A549 (cell line): ENCODE measurements at regions not wholly inside any gene's neighbourhood (a gene's known extent, or its start where the extent isn't known, plus 50 kb on each side); places are given as distances from the start of the nearest gene placed in this dataset.

ENCODE experiments used
- ATAC-seq, 2 experiments: fragments of 200-7000 bp in 1 of 2; fragments of >200 bp in 1 of 2; cut with Nextera tagmentation in 1 of 2; cut with Tn5 transposase in 1 of 2; 3 replicates each; pipeline versions ENCODE4 v1.8.0 to v1.9.1; 2018 to 2020; ENCODE audit warnings: mild to moderate bottlenecking in 1 of 2, moderate library complexity in 1 of 2
- CTCF ChIA-PET: fragments of 300-600 bp; sonication (Branson Sonifier 250); formaldehyde crosslinking; extraction: SDS; loops from one replicate; lab custom pipeline; 2021; ENCODE audit warnings: antibody characterized with exemption, inconsistent platforms; lab: Yijun Ruan, JAX
- POLR2A ChIA-PET: fragments of 350-600 bp; formaldehyde crosslinking; extraction: SDS; loops from one replicate; lab custom pipeline; 2021; ENCODE audit warnings: antibody characterized with exemption, inconsistent platforms; lab: Yijun Ruan, JAX
- DNase-seq, 2 experiments: peaks; one replicate each; pipeline versions ENCODE4 v3.0.0 to v3.0.0-alpha.2; 2011 to 2016; ENCODE audit warnings: low read depth in 1 of 2, low spot score in 1 of 2
- FAIRE-seq: peaks from 2 replicates; lab custom pipeline; 2011; peaks lifted over from hg19 to GRCh38; lab: Jason Lieb, UNC
- H3K27ac ChIP-seq, 2 experiments: fragments of >200 bp; sonication (Bioruptor Twin); formaldehyde crosslinking; 3 replicates each; pipeline ENCODE4 v1.5.1; 2016 to 2017
- H3K4me1 ChIP-seq: fragments of >200 bp; sonication (Bioruptor Twin); formaldehyde crosslinking; 3 replicates; pipeline ENCODE4 v1.6.1; 2016
- H3K4me2 ChIP-seq: fragments of >200 bp; sonication (Bioruptor Twin); formaldehyde crosslinking; 3 replicates; pipeline ENCODE4 v1.6.1; 2016
- H3K4me3 ChIP-seq: fragments of >200 bp; sonication (Bioruptor Twin); formaldehyde crosslinking; 3 replicates; pipeline ENCODE4 v1.5.1; 2016
- H3K9me3 ChIP-seq: fragments of >200 bp; sonication (Bioruptor Twin); formaldehyde crosslinking; 3 replicates; pipeline ENCODE4 v1.6.1; 2016
- BCL3 ChIP-seq: fragments of >200 bp; sonication (Bioruptor Twin); formaldehyde crosslinking; IDR thresholded peaks from 3 replicates; pipeline ENCODE4 v1.6.1; 2016
- CEBPB ChIP-seq, 2 experiments: fragments of >200 bp in 1 of 2; sonication (Bioruptor Twin) in 1 of 2; formaldehyde crosslinking in 1 of 2; IDR thresholded peaks; 2 replicates each; pipeline ENCODE4 v1.6.1; 2012 to 2016
- CTCF ChIP-seq: fragments of >200 bp; sonication (Bioruptor Twin); formaldehyde crosslinking; IDR thresholded peaks from 3 replicates; pipeline ENCODE4 v1.5.1; 2016
- E2F6 ChIP-seq: IDR thresholded peaks from 2 replicates; pipeline ENCODE4 v1.6.1; 2012; ENCODE audit warnings: low read depth, borderline replicate concordance
- EHF ChIP-seq: fragments of 250-450 bp; sonication (Bioruptor Pico); IDR thresholded peaks from 2 replicates; pipeline ENCODE4 v1.5.0; 2020; ENCODE audit warnings: mild to moderate bottlenecking
- ELK1 ChIP-seq: fragments of 150-350 bp; IDR thresholded peaks from 2 replicates; pipeline ENCODE4 v1.6.1; 2014; ENCODE audit warnings: low read depth, mild to moderate bottlenecking, low read length
- EP300 ChIP-seq, 2 experiments: fragments of >200 bp; sonication (Bioruptor Twin); formaldehyde crosslinking; IDR thresholded peaks; 2 replicates in 1 of 2; 3 replicates in 1 of 2; pipeline ENCODE4 v1.6.1; 2016 to 2017
- ESRRA ChIP-seq: fragments of 150-350 bp; IDR thresholded peaks from 2 replicates; pipeline ENCODE4 v1.6.1; 2014; ENCODE audit warnings: mild to moderate bottlenecking, low read length, borderline replicate concordance
- FOSB ChIP-seq: fragments of 250-450 bp; sonication (Bioruptor Pico); IDR thresholded peaks from 2 replicates; pipeline ENCODE4 v1.5.0; 2020; ENCODE audit warnings: mild to moderate bottlenecking, moderate library complexity
- HES2 ChIP-seq: fragments of >200 bp; sonication (Bioruptor Twin); formaldehyde crosslinking; IDR thresholded peaks from 2 replicates; pipeline ENCODE4 v1.6.1; 2016
- HMGXB4 ChIP-seq: fragments of 250-450 bp; sonication (Bioruptor Pico); IDR thresholded peaks from 2 replicates; pipeline ENCODE4 v1.5.0; 2021; ENCODE audit warnings: mild to moderate bottlenecking, moderate library complexity, borderline replicate concordance
- KDM1A ChIP-seq: fragments of 200-600 bp; sonication (generic); IDR thresholded peaks from 2 replicates; pipeline ENCODE4 v1.6.1; 2016; ENCODE audit warnings: low read depth, mild to moderate bottlenecking
- MAX ChIP-seq: IDR thresholded peaks from 2 replicates; pipeline ENCODE4 v1.6.1; 2012
- MYC ChIP-seq: IDR thresholded peaks from 2 replicates; pipeline ENCODE4 v1.6.1; 2012; ENCODE audit warnings: mild to moderate bottlenecking, inconsistent platforms, low read length, improper control_type of control experiment, borderline replicate concordance
- NR3C1 ChIP-seq: fragments of >200 bp; sonication (Bioruptor Twin); formaldehyde crosslinking; IDR thresholded peaks from 3 replicates; pipeline ENCODE4 v1.6.1; 2017
- RCOR1 ChIP-seq: fragments of 150-350 bp; IDR thresholded peaks from 2 replicates; pipeline ENCODE4 v1.6.1; 2014; ENCODE audit warnings: antibody characterized with exemption, low read length, low read depth
- USF2 ChIP-seq: fragments of 450-650 bp; IDR thresholded peaks from 2 replicates; pipeline ENCODE4 v1.6.1; 2014; ENCODE audit warnings: antibody characterized with exemption
- ZC3H11A ChIP-seq: fragments of 450-650 bp; IDR thresholded peaks from 2 replicates; pipeline ENCODE4 v1.6.1; 2014; ENCODE audit warnings: antibody characterized with exemption, mild to moderate bottlenecking
- ZFP36 ChIP-seq: fragments of 450-650 bp; IDR thresholded peaks from 2 replicates; pipeline ENCODE4 v1.6.1; 2014; ENCODE audit warnings: borderline replicate concordance; ENCODE audit not compliant: partially characterized antibody
- WGBS: methylation state at CpG from one replicate; pipeline ENCODE4 v1.1.6; 2017; ENCODE audit errors: missing lambda C conversion rate; 5-methylcytosine and 5-hydroxymethylcytosine counted together

- Histone ChIP-seq H3K4me1 (no peaks in the 10 kb centered on the region), H3K9me3 (no peaks in the 10 kb centered on the region), H3K4me2 (no peak overlapping the region), H3K4me3 (no peak overlapping the region), H3K27ac (no peak overlapping the region)
- no peak for TF ChIP-seq E2F6
- no peak for TF ChIP-seq MYC
- TF ChIP-seq FOSB (CRISPR knock-in tag), result no peak
- TF ChIP-seq HMGXB4, result no peak
- no peak for TF ChIP-seq ELK1
- TF ChIP-seq EP300 (IDR thresholded peaks at IDR 0.05), result no peak
- TF ChIP-seq BCL3, result no peak
- no peak for TF ChIP-seq CTCF
- TF ChIP-seq RCOR1, result no peak
- no peak for TF ChIP-seq NR3C1
- no peak for TF ChIP-seq CEBPB (IDR thresholded peaks at IDR 0.05)
- no peak for TF ChIP-seq ZC3H11A
- FAIRE-seq, result no peak
- no CpG with 5 or more reads among the region's 1 CpG for WGBS
- no peak for ATAC-seq
- DNase-seq, result no peak
- POLR2A ChIA-PET, result no interaction called here
- CTCF ChIA-PET, result no interaction called here
Observed at GRCh38 chr6:104614394-104614793, 245.3 kb downstream of the HACE1 start.

- ATAC-seq, result no peak
- no peak for FAIRE-seq
- no peak for DNase-seq
- CTCF ChIA-PET, result no interaction called here
- no peaks in the 10 kb centered on the region for H3K4me1 ChIP-seq
- 73% methylated on average over 4 of the region's 4 CpGs for WGBS
- H3K4me3 ChIP-seq, result no peak overlapping the region
- no peaks in the 10 kb centered on the region for H3K9me3 ChIP-seq
- no peak overlapping the region for H3K4me2 ChIP-seq
- POLR2A ChIA-PET, result no interaction called here
- H3K27ac ChIP-seq, result no peak overlapping the region
- TF ChIP-seq HES2 (no peak), ESRRA (no peak), MAX (no peak), ZFP36 (no peak), EHF (CRISPR knock-in tag) (no peak), KDM1A (no peak), USF2 (no peak)
Observed at GRCh38 chr6:104613416-104614001, 246.2 kb downstream of the HACE1 start.
